ENCODE measurements at regions not wholly inside any gene's neighbourhood (a gene's known extent, or its start where the extent isn't known, plus 50 kb on each side); places are given as distances from the start of the nearest gene placed in this dataset.

GRCh38 chr1:108028841-108029388 lies 63.9 kb upstream of the VAV3 start:
- Histone ChIP-seq H3F3A (ENCODE audit: insufficient read depth, low read length) (no peaks in the 10 kb centered on the region), H3K27me3 (ENCODE audit: insufficient read depth, low read length) (no peaks in the 10 kb centered on the region), H3K9ac (ENCODE audit: low read length) (no peak overlapping the region), H3K27ac (ENCODE audit: low read depth, low read length, poor library complexity, severe bottlenecking) (no peak overlapping the region), H4K20me1 (ENCODE audit: insufficient read depth, low read length) (no peaks in the 10 kb centered on the region), H3K36me3 (ENCODE audit: insufficient read depth, low read length) (no peaks in the 10 kb centered on the region), H3K4me3 (ENCODE audit: low read depth, low read length, poor library complexity, severe bottlenecking) (no peak overlapping the region), H2AFZ (ENCODE audit: low read length) (no peak overlapping the region), H3K4me2 (ENCODE audit: low read length) (no peak overlapping the region), H3K9me2 (ENCODE audit: low read depth, low read length) (no peaks in the 10 kb centered on the region), H3K4me1 (ENCODE audit: insufficient read depth, low read length, severe bottlenecking) (no peaks in the 10 kb centered on the region), H3K9me3 (ENCODE audit: low read length) (no peaks in the 10 kb centered on the region), H3K79me2 (ENCODE audit: insufficient read depth, low read length) (no peaks in the 10 kb centered on the region)
- TF ChIP-seq, protein P1, sequence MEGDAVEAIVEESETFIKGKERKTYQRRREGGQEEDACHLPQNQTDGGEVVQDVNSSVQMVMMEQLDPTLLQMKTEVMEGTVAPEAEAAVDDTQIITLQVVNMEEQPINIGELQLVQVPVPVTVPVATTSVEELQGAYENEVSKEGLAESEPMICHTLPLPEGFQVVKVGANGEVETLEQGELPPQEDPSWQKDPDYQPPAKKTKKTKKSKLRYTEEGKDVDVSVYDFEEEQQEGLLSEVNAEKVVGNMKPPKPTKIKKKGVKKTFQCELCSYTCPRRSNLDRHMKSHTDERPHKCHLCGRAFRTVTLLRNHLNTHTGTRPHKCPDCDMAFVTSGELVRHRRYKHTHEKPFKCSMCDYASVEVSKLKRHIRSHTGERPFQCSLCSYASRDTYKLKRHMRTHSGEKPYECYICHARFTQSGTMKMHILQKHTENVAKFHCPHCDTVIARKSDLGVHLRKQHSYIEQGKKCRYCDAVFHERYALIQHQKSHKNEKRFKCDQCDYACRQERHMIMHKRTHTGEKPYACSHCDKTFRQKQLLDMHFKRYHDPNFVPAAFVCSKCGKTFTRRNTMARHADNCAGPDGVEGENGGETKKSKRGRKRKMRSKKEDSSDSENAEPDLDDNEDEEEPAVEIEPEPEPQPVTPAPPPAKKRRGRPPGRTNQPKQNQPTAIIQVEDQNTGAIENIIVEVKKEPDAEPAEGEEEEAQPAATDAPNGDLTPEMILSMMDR (IDR thresholded peaks at IDR 0.05; ENCODE audit: low read length): no peak
- no peak for TF ChIP-seq EZH2 (IDR thresholded peaks at IDR 0.05; ENCODE audit: borderline replicate concordance, low read length)

- H3K4me1 ChIP-seq (ENCODE audit: insufficient read depth, low read length, severe bottlenecking): no peaks in the 10 kb centered on the region
- no peaks in the 10 kb centered on the region for H3K9me3 ChIP-seq (ENCODE audit: low read length)
- no peak overlapping the region for H2AFZ ChIP-seq (ENCODE audit: low read length)
- no peaks in the 10 kb centered on the region for H4K20me1 ChIP-seq (ENCODE audit: insufficient read depth, low read length)
- no peaks in the 10 kb centered on the region for H3K9me2 ChIP-seq (ENCODE audit: low read depth, low read length)
- no peaks in the 10 kb centered on the region for H3F3A ChIP-seq (ENCODE audit: insufficient read depth, low read length)
- no peak overlapping the region for H3K27ac ChIP-seq (ENCODE audit: low read depth, low read length, poor library complexity, severe bottlenecking)
- H3K36me3 ChIP-seq (ENCODE audit: insufficient read depth, low read length): no peaks in the 10 kb centered on the region
- no peaks in the 10 kb centered on the region for H3K27me3 ChIP-seq (ENCODE audit: insufficient read depth, low read length)
- no peak overlapping the region for H3K4me2 ChIP-seq (ENCODE audit: low read length)
- no peak overlapping the region for H3K9ac ChIP-seq (ENCODE audit: low read length)
- TF ChIP-seq EZH2 (IDR thresholded peaks at IDR 0.05; ENCODE audit: borderline replicate concordance, low read length): no peak
- TF ChIP-seq, protein P1 (IDR thresholded peaks at IDR 0.05; ENCODE audit: low read length): no peak
- H3K4me3 ChIP-seq (ENCODE audit: low read depth, low read length, poor library complexity, severe bottlenecking): no peak overlapping the region
- H3K79me2 ChIP-seq (ENCODE audit: insufficient read depth, low read length): no peaks in the 10 kb centered on the region
These were observed 62.4 kb upstream of the VAV3 start for GRCh38 chr1:108027389-108027788.

DNA sequence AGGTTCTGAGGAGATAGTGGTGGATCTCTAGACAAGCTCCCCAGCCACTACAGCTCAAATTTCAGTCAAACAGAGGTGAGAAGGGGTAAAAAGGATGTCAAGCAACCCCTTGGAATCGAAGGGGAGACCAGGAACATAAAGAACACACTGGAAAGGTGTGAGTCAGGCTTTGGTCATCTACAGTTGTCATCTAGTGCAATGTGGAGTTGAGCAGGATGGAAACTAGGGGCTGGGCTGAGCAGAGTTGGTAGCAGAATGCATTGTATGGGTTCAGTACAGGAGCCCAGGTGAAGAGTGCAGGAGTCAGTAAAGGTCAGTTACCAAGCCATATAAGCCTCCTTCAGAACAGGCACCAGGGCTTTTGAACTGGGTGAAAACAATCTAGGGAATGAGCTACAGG lies 52.7 kb upstream of the VAV3 start:
- no peaks in the 10 kb centered on the region for H3F3A ChIP-seq (ENCODE audit: insufficient read depth, low read length)
- no peak overlapping the region for H3K4me3 ChIP-seq (ENCODE audit: low read depth, low read length, poor library complexity, severe bottlenecking)
- no peaks in the 10 kb centered on the region for H3K27me3 ChIP-seq (ENCODE audit: insufficient read depth, low read length)
- H3K9ac ChIP-seq (ENCODE audit: low read length): no peak overlapping the region
- H3K4me1 ChIP-seq (ENCODE audit: insufficient read depth, low read length, severe bottlenecking): no peaks in the 10 kb centered on the region
- no peaks in the 10 kb centered on the region for H3K79me2 ChIP-seq (ENCODE audit: insufficient read depth, low read length)
- TF ChIP-seq, protein P1 (IDR thresholded peaks at IDR 0.05; ENCODE audit: low read length): no peak
- no peak for TF ChIP-seq EZH2 (IDR thresholded peaks at IDR 0.05; ENCODE audit: borderline replicate concordance, low read length)
- no peaks in the 10 kb centered on the region for H3K36me3 ChIP-seq (ENCODE audit: insufficient read depth, low read length)
- no peaks in the 10 kb centered on the region for H4K20me1 ChIP-seq (ENCODE audit: insufficient read depth, low read length)
- no peaks in the 10 kb centered on the region for H3K9me2 ChIP-seq (ENCODE audit: low read depth, low read length)
- H2AFZ ChIP-seq (ENCODE audit: low read length): no peak overlapping the region
- H3K4me2 ChIP-seq (ENCODE audit: low read length): no peak overlapping the region
- H3K9me3 ChIP-seq (ENCODE audit: low read length): no peaks in the 10 kb centered on the region
- H3K27ac ChIP-seq (ENCODE audit: low read depth, low read length, poor library complexity, severe bottlenecking): no peak overlapping the region

Measured in OCI-LY1 (cell line).